Fibroblast of skin of right biceps (primary cell): ENCODE measurements at regions not wholly inside any gene's neighbourhood (a gene's known extent, or its start where the extent isn't known, plus 50 kb on each side); places are given as distances from the start of the nearest gene placed in this dataset.
A peak's percentile ranks its signal among the peaks of the same experiment; 100 is the strongest.

Experiments used
- DNase-seq: peaks from one replicate; pipeline ENCODE4 v3.0.0-alpha.2; 2013

DNA sequence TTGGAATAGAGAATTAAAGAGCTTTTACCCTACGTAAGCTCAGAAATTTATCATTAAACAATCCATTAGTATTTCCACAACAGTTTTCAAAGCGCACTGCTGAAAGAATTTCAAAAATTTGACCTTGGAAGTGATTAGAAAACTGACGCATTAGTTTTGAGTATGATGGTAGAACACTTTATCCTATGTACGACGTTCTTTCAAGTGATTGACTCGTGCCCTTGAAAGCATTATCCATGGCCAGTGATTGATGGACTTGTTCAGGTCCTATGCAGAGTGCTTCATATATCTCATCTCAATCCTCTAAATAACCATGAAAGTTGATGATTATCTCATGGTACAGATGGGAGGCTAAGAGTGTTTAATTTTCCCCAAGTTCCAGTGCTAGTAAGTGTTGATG lies 697.2 kb downstream of the USP25 start:
- DNase-seq: no peak

DNA sequence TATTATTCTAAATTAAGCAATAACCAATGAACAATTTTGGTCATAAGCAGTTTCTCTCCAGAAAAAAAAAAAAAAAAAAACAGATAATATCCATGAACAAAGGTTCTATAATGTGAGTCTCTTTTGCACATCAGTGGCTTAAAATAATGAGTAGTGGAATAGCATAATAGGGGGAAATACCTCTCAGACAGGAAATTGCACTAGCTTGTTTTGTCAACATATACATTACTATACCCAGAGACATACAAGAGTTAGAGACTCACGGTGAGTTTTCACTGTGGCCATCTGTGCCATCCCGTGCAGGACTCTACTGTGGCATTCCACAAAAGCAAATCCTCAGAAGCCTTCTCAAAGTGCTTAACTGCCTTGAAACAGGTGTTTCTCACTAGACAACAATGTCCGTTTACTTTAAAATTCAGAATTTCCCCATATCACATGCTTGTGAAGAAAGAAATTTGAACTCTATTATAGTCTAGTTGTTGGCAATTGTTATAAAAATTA lies 697.9 kb downstream of the USP25 start:
- no peak for DNase-seq

DNA sequence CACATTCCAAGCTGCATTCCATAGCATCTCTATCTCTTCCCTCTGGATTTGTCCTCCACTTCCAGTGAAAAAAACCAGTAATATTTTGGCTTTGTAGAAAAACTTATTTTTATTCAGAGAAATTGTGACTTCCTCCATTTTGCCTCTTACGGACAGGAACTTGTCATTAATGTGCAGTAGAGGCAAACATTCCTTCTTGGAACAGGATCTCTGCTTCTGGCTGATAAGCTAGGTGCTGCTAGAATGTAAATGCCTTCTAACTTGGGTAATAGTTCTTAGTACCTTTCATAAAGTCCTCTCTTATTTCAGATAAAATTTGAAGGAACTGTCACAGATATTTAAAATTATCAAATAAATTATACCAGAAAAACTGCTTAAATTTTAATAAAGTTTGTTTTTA lies 707.8 kb downstream of the USP25 start:
- no peak for DNase-seq

DNA sequence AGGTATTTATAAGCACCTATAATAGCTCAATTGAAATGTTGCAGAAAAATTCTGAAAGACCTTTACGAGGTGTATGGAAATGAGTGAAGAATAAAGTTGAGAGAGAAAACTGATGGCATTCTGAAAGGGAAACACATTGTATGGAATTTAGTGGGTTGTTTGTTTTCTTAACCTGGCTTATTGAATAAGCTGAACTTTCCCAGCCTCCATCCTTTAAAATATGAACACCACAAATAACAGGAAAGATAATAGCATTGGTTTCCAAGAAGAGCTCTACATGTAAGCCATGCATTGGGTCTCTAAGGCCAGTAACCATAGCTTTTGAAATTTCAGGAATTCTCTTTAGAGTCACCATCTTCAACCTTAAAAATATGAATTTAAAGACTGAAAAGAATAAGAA lies 709.0 kb downstream of the USP25 start:
- no peak for DNase-seq

DNA sequence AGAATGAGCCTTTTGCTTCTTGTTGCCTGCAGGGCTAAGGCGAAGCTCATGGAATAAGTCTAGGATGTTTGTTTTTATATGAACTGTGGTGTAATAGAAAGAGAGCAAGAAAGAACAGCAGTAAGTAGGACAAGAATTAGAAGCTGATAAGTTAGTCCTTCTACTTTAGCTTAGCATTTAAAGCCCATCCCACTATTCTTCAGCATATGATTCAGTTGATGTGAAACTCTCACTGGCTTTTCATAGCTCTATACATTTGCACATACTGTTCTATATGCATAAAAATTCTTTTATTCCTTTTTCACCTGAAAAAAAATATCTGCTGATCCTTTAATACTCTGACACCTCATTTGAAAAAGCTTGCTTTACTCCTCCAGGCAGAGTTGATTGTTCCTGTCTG lies 712.0 kb downstream of the USP25 start:
- DNase-seq: no peak

DNA sequence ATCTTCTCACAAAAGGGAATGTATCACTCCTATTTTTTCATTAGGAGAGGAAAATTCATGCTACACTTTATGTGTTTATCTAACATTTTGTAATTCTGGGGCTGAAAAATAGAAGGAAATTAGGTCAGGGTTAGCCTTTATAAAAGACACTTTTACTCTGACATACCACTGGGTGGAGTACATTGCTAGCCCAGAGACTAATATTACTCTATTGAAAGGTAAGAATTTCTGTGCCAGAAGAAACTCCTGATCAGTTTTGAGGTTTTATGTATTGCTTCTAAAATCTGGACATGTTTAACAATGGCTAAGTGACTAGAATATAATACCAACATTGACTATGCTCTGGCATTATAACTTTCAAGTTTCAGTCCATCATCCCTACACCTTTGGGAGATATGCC lies 724.6 kb downstream of the USP25 start:
- DNase-seq: peak; percentile 11

DNA sequence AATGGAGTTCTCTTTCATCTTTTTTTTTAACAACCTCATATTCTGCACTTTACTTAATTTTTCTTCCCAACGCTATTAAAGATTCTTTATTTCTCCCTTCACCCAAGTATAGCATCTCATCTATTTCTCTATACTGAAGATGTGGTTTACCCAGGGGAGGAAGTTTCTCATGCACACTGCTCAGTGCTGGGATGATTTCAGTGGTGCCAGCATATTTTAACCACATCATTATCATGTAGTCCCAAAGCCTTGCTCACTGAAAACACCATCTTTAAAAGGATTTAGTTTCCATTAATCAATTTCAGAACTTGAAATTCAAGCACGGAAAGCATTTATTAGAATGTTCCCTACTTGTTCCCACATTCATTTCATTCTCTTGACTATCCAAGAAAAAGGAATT lies 725.7 kb downstream of the USP25 start:
- DNase-seq: no peak

DNA sequence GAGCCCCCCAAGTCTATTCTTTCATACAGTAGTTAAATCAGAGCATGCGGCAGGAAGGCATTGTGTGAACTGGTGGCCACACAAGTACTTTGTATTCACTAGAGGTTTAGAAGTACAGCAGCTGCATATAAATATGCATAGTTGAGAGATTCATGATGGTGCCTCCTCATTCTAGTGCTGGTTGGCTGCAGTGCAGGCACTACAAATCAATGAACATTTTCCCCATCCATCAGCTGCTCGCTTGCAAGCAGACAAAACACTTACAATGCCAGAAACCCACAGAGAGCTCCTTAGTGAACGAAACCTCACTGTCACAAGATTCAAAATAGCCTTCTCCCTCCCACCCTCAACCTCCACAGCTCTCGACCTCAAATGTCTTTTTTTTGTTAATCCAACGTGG lies 726.2 kb downstream of the USP25 start:
- DNase-seq: no peak

DNA sequence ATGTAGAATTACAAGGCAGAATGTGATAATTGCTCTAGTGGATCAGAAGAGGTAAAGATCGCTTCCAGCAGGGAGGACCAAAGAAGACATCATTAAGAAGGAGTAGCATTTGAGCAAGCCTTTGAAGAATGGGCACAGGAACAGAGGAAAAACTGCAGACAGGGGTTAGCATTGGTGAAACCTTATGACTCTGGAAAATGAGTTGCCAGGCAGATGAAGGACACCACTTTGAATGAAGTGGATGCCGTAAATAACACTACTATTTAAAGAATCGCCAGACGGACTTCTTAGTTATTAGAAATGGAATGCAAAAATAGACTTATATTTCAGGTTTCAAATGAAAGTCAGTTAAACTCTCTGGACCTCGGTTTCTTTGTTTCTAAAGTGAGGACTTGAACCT lies 727.7 kb downstream of the USP25 start:
- DNase-seq: no peak

DNA sequence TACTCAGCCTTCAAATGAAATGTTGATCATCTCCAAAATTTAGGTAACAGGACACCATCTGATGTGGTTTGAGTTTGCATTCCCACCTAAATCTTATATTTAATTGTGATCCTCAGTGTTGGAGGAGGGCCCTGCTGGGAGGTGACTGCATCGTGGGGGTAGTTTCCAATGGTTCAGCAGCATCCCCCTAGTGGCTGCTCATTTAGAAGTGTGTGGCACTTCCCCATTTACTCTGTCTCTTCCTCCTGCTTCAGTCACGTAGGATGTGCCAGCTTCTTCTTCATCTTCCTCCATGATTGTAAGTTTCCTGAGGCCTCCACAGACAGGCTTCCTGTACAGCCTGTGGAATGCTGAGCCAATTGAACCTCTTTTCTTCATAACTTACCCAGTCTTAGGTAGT lies 731.2 kb downstream of the USP25 start:
- no peak for DNase-seq

DNA sequence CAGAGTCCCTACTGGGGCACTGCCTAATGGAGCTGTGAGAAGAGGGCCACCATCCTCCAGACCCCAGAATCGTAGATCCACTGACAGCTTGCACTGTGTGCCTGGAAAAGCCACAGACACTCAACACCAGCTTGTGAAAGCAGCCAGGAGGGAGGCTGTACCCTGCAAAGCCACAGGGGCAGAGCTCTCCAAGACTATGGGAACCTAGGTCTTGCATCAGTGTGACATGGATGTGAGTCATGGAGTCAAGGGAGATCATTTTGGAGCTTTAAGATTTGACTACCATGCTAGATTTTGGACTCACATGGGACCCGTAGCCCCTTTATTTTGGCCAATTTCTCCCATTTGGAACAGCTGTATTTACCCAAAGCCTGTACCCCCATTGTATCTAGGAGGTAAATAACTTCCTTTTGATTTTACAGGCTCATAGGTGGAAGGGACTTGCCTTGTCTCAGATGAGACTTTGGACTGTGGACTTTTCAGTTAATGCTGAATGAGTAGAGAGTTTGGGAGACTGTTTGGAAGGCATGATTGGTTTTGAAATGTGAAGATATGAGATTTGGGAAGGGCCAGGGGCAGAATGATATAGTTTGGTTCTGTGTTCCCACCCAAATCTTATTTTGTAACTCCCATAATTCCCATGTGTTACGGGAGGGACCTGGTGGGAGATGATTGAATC lies 734.6 kb downstream of the USP25 start:
- peak; percentile 50 for DNase-seq

DNA sequence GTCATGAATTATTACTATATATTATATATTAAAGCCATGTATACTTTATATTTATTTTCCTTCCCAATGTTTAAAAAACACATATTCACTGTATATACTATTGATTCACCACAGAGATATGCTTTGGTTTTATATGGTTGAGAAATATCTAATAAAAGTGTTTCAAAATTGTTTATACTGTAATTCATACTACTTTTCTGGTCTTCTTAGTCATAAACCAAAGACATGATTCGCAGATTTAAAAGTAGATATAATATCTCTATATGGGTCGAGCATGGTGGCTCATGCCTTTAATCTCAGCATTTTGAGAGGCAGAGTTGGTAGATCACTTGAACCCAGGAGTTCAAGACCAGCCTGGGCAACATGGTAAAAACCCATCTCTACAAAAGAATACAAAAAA lies 738.4 kb downstream of the USP25 start:
- DNase-seq: peak; percentile 52

DNA sequence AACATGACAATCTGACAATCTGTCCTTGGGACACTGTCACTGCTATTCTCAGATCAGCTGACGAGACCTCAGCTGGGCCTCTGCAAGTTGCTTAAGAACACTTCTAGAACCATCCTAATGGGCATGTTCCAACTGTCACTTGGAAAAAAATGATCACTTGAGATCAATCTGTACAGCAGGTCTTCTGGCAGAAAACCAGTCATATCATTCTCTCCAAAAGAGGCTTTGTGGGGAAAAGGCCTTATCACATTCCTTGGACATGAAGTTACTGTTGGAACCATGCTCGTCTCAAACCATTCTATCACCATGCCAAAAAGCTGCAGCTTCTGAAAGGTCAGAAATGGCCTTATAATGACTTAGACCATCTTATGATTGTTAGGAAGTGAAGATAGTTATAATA lies 744.2 kb downstream of the USP25 start:
- DNase-seq: peak; percentile 16

DNA sequence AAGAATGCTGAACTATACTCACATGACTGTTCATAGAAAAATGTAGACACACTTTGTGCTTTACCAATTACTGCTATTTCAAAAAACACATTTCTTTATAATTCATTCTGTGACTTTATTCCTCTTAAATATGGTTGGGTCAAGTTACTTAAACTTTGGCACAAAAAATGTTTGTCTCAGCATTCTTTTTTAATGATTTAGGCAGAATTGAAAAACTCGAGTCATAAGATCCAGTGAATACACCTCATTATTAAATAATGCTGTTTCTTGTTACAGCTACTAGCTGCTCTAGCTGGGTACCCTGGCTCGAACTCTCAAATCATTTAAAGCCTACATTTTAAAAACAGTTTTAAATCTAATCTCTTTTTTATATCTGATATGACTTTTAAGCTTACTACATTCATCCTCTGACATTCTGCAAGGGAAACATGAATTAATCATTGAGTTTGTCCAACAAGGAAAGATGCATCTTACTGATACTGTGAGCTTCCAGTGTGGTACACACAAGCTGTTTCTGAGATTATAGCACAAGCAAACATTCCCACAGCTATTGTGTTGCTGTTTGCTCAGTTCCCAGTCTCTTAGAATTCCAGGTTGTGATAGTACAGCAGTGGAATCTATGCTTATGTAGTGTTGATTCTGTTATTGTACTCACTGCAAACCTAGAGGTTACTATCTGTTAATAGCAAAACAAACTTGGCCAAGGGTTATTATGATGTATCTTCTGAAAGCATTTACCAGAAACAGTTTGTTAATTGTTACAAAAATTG lies 746.5 kb downstream of the USP25 start:
- DNase-seq: peak; percentile 30

DNA sequence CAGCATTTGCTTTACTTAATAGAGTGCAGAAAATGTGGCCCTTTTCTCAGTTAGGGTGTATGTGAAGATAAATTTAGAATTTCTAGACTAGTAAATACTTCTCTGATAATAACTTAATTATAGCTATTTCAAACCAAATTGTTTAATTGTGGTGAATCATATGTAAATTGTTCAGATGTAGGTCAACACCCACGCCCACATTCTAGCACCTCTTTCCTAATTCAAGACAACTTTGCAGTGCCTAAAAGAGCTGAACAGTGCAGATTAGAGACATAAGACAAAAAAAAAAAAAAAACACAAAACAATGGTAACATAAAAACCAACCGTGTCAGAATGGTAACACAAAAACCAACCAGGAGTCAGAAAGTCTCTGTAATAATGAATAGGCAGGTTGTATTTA lies 758.3 kb downstream of the USP25 start:
- DNase-seq: no peak

DNA sequence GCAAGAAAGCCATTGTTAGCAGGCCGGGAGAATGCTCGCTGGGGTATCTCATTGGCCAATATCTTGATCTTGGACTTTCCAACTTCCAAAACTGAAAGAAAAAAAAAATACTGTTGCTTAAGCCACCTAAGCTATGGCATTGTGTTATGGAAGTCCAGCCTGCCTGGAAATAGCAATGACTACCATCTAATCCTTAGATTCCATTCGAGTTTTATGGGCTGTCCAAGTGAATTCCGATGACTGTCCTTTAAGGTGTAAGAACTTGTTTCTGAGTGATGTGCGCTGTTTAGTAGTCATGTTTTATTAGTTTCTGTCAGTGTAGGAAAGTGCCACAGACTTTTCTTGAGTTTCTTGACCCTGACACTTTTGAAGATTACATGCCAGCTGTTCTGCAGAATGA lies 762.6 kb downstream of the USP25 start:
- DNase-seq: no peak

DNA sequence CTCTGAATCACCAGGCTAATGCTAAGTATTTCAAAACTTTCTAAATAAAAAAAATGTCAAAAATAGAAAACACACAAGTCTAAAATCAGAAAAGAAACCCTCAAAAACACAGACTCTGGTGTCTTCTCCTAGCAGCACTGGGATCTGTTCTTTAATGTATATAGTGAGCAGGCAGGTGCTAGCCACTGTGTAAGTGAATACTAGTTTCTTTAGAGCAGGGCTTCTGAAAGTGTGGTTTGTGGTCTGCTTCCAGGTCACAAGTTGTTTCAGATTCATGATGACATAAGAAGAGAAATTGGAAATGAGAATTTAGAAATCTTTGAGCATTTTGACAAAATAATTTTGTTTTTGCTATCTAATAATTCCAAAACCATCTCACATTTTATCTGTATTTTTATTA lies 763.1 kb downstream of the USP25 start:
- DNase-seq: no peak

DNA sequence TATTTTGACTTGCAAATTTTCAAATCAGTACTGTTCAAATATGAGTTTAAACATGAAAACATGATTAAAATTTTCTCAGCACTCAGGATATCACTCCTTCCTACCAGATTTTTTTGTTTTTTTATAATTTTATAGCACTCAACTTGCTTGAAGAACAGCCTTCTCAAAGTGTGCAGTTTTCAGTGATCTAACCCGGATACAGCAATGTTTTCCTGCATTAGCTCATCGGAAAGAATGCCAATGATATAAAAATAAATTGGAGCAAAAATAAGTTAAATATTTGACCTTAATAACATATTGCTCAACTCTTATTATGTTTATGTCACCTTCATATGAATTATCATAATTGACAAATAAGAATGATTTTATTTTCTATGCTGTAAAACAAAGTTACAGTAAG lies 766.8 kb downstream of the USP25 start:
- no peak for DNase-seq

DNA sequence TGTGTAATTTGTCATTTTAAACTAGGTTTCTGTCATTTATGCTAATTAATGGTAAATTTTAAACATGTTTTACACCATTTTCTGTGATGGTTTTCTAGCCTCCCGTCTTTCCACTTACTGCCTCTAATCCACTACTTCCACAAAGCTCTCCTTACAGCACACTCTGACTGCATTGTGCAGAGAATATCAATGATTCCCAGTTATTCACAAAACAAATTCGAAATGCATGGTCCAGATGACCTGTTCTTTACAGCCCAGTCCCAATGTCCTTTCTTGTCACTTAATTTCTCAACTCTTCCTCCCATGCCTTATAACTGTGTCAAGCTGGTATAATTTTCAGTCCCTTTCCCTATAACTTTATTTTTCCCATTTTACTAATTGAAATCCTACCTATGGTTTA lies 770.5 kb downstream of the USP25 start:
- DNase-seq: no peak

DNA sequence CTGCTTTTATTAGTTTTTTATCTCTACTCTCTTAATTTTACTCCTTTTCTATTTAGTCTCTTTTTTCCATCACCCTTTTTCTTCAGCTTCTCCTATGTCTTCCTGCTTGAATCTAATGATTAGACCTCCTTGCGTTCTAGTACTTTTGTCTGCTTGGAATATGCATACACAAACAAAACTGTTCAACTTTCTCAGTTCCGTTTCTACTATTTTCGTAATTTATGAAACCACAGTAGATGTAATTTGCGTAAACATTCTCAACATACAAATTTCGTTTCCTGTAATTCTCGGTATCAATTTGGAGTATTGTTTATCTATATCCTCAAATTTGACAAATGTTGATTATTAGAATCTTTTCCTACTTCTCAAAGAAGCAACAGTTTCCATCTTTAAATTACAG lies 772.5 kb downstream of the USP25 start:
- no peak for DNase-seq

DNA sequence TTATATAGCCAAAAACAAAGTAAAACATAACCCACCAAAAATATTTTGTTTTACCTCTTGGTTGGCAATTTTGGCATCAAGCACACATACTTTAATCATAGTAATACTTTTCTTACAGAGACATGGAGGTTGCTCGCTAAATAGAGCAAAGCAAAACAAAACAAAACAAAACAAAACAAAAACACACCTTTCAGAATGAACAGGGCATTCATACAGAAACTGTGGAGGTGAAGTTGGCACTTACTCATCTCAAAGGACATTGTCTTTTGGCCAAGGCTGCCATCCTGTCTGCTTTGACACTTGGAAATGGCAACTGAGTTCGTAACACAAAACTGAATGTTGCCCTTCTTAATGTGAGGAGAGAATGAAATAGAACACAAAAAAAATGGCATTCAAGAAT lies 773.1 kb downstream of the USP25 start:
- DNase-seq: no peak

DNA sequence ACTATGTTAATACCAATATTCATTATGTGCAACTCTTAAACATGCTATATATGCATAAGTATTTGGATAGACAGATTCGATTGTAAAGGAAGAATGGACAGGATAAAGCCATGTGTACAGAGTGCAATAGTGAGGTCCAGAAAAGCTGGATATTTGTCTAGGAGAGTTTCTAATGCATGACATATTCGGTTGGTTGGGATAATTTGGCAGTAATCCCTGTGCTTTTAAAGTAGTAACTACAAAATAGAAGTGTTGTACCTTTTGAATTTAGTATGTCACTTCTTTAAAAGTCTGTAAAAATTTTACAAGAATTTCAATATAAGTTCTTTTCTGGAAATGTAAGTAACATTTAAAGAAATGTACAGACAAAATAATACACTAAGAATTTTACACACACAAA lies 774.5 kb downstream of the USP25 start:
- DNase-seq: no peak

DNA sequence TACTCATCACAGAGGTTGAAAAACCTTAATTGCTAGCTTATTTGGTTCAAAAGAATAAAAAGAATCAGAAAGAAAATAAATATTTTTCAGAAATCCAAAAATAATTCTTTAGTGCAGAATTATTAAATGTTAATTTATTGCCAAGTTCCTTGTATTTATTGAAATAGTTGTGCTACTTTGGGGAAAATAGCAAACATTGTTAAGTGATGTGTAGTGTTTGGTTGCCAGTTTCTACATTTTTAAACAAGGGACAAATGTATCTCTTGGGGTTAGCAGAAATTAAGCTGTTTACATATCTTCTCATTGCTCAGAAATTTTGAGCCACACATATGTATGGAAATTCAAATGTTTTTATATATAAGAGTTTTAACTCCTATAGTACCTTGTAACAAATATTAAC lies 775.0 kb downstream of the USP25 start:
- peak; percentile 17 for DNase-seq

DNA sequence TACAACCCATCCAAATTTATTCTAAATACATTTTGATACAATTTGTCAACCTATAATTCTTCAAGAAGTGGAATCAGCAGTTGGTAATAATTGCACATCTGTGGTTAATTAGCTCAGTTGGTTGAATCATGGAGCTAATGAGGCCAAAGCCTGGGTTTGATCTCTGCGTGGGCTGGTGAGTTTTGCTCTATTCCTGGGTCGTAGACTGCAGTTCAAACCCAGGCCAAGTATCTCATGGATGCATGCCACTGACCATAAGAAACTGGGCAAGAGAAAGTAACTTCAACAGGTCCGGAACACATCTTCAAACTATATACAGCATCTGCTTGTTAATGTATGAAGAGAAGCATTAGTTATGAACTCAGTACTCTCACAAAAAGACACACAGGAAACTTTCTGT lies 779.7 kb downstream of the USP25 start:
- peak; percentile 65 for DNase-seq

DNA sequence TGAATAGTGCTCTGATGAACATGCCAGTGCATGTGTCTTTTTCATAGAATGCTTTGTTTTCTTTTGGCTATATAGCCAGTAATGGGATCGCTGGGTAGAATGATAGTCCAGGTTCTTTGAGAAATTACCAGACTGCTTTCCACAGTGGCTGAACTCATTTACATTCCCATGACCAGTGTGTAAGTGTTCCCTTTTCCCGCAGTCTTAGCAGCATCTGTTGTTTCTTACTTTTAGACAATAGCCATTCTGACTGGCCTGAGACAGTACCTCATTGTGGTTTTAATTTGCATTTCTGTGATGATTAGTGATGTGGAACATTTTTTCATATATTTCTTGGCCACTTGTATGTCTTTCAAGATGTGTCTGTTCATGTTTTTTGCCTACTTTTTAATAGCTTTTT lies 784.5 kb downstream of the USP25 start:
- DNase-seq: no peak
